HG03097 (cell line): ENCODE measurements at regions not wholly inside any gene's neighbourhood (a gene's known extent, or its start where the extent isn't known, plus 50 kb on each side); places are given as distances from the start of the nearest gene placed in this dataset.

Experiments used
- ATAC-seq: cut with Tn5 transposase; IDR thresholded peaks from one replicate; pipeline ENCODE4 v1.9.1; 2021; ENCODE audit not compliant: unreplicated experiment, low FRiP score

DNA sequence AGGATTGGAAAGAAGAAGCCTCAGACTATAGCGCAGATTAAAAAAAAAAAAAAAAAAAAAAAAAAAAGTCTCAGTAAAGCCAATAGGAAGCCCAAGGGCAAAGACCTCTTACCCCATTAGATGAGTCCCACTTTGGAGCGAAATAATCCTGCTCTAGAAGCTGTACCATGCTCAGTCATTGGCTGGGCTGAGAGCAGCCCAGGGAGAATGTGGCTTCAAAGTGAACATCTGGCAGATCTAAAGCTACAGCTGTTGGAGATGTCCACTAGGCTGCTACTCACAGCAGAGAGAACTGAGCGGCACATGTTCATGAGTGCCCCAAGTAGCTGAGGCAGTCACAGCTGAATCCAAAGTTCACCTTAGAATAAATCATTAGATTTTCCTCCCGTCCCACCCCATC lies 560.9 kb downstream of the MED13L start:
- ATAC-seq, result no peak

DNA sequence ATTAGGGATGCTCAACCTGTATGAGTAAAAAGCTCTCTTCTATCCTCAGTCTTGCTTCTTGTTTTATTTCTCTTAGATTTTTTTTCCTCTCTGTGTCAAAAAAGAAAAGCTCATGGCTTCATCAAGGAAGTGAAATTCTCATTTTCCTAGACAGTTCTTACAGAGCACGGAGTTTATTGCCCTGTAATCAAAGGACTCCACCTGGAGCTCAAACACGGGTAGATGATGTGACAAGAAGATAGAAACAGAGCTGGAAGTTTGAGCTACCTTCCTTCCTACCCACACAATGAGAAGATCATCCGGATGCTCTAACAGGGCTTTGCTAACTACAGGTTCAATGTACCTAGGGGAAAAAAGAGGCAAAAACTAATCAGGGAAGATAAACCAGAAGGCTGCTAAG lies 564.8 kb downstream of the MED13L start:
- ATAC-seq, result no peak

DNA sequence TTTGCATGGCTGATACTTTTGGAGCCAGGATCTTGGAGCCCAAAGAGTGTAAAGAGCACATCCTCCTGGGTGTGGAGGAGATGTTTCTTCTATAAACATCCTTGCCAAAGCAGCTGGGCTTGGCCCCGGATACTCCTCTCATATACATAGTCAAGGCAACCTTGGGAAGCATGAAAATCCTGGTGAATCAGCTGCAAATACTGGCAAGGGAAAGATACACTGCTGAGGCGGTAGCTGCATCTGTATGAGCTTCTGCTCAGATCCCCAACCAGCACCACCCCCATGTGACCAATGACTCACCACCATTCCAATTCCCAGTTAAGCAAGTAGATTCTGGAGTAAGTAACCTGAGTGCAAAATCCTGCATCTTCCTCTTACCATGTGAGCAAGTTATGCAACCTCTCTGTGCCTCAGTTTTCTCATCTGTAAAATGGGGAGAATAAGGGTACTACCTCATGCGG lies 567.4 kb downstream of the MED13L start:
- ATAC-seq, result no peak

DNA sequence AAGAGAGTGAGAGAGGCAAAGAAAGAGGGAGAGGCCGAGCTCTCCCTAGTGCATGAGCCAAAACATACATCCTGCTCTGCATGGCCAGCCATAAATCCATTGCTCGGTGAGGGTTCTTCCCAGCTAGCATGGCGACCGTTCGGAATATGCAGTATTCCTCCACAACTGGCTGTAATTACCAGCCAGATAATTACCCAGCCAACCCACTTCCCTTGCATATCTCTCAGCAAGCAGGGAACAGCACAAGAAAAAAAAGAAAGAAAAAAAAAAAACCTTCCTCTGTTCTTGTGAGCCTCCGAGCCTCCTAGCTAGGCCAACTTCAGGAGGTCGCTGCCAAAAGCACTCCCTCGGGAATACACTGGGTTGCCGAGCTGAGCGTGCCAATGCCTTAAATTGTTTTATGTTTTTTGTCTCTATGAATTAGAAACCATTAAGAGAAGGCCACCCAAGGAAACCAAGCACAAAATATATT lies 567.9 kb downstream of the MED13L start:
- ATAC-seq, result no peak

DNA sequence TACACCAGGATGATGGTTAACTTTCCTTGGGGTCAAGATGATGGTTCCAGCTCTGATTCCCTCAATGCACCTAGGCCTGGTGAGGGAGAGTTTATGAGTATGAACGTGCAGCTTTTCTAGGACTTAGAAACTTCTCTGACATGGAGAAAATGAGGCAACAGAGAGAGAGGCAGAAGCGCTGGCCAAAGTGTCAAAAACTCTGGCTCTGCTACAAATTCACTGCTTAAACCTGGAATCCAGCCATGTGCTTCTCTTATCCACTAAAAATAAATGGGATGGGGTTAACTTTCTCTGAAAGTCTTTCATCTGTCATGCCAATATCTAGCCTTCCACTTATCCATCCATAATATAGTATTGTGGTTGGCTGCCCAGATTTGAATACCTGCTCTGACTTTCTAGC lies 568.7 kb downstream of the MED13L start:
- ATAC-seq, result no peak

DNA sequence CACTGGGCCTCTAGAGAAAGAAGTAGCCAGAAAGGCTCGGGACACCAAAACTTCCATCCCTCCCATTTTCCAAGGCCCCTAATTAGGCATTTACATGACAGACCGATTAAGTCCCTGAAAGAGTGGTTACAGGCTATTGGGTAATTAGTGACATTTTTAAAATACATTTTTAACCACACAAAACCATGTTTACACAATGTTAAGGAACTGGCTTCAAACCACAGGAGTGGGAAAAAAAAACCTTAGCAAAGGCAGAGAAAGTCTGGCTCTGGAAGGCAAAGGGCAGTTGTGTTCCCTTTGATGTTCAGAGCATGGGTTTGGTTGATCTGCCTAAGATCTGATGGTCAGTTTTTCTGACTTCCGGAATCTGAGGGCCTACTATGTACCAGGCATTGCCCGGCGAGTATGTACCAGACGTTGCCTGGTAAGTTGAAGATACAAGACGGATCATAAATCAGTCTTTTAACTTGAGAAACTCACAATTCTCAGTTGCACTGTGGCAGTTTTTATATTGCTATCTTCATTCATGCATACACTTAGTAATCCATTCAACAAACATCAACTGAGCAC lies 576.5 kb downstream of the MED13L start:
- ATAC-seq, result no peak

DNA sequence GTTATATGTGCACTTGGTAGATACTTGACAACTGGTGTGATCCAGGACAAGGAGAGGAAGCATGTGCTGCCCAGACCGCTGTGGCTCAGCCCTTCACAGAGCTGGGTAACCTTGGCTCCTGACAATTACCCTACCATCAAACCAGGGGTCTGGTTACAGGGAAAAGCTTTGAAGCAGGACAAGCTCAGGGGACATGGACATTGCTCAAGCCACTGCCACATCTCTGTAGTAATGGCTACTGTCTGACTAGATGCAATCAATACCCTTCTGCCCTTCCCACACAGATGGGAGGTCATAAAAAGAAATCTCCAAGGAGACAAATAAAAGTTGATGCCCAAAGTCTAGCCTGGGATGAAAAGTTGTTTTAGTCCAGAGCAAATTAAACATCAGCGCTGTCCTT lies 577.4 kb downstream of the MED13L start:
- ATAC-seq, result no peak

DNA sequence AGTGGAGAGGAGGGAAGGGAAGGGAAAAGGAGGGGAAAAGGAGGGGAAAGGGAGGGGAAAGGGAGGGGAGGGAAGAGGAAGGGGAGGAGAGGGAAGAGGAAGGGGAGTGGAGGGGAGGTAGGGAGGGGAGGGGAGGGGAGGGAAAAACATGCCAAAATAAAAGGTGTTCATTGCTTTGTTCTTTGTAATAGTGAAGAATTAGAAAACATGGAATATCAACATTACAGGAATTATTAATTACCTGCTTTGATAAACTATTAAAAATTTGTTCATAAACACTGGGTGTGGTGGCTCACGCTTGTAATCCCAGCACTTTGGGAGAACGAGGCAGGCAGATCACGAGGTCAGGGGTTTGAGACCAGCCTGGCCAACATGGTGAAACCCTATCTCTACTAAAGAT lies 579.2 kb downstream of the MED13L start:
- no peak for ATAC-seq

DNA sequence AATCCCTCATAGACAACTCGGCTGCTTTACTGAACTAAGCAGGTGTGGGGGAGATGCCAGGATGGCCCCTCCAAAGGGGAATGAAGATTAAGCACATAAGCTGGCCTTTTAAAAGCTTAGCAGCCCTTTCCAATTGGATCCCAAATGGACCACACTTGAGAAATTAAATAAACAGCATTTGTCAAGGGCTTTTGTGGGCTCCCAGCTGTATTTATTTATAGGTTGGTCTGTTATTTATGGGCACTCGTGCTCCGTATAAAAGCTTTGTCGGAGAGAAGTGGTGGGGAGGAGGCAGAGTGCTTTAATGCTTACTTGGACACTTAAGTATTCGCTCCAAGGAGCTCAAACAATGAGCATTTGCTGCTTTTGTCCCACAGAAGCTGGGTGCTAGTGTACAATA lies 580.2 kb downstream of the MED13L start:
- no peak for ATAC-seq

DNA sequence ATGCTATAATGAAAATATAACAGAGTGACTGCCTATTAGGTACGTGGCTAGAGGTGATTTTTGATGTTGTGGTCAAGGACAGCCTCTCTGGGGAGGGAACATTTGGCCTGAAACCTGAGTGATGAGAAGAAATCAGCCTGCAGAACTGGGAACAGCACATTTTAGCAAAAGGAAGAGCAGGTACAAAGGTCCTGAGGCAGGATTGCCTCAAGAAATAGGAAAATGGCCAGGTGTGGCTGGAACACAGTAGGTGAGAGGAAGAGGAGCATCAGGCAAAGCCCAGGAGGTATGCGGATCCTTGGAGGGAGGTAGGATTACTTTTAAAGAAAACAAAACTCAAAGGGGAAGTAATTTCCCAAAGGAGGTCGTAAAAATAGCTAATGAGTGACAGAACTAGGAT lies 582.9 kb downstream of the MED13L start:
- ATAC-seq, result no peak

DNA sequence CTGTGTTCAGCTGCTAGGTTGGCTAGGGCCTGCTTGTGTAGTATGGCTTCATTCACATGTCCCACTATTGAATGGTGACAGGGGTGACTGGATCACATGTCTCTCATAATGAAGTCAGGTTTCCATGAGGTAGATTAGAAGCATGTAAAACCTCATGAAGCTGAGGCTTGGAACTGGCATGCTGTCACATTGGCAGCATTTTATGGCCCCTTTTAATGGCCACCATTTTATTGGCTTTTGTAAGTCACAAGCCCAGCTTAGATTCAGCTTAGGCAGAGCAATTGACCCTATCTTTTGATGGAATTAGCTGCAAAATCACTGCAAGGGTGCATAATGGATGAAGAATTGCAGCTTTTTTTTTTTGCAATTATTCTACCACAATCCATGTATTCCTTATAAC lies 583.5 kb downstream of the MED13L start:
- ATAC-seq, result no peak

DNA sequence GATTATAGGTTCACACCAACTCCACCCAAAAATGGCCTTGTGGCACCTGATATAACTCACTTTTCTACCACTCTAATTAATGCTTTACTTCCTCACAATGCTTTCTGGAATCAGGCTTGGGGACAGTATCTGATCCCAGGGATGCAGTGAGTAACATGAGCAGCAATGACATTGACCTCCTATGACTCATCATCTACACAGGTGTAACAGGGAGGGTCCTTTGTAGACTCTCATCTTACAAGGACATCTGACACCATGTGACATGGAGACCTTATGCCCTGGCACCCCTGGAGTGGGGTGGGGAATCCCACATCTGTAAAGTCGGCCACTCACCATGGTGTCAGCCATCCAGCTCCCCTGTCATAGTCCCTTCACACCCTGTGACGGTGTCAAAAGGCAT lies 586.4 kb downstream of the MED13L start:
- ATAC-seq, result no peak

DNA sequence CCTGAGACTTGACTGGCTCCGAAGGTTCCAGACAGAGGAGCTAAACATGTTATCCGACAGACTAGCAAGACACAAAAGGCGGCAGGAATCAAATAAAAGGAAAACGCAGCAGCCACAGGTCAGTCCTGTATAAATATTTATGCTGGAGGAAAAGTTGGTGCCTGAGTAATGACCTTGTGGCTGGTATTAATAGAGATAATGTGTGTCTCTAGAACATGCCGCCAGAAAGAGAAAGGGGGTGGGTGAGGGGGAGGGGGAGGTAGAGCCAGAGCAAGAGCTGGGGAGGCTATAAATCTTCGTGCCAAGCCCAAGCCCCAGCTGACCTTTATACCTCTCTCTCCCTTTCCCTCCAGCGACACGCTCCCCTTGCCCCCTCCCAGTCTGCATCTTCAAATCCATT lies 590.4 kb downstream of the MED13L start:
- ATAC-seq, result no peak

DNA sequence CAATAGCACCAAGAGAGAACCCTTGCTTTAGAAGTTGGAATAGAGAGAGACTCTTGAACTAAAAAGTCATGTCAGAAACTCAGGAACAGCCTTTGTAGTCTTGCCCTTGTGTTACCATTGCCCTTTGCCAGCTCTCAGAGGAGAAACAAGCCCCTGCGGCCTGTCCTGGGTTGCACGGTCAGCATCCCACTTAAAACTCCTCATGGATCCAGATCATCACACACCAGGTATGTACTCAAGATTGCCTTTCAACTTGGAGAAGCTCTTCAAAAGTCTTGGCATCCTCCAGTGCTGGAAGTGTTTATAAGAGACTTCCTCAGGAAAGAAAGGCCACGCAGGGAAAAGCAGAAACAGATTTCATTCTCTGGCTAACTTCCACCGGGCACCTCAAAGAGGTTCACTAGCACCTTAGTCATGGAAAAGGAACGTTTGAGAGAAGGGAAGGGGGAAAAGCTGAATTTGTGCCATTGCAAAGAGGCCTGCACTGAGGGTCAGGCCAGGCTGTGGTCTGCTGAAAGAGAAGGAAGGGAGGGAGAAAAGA lies 594.2 kb downstream of the MED13L start:
- ATAC-seq, result no peak

DNA sequence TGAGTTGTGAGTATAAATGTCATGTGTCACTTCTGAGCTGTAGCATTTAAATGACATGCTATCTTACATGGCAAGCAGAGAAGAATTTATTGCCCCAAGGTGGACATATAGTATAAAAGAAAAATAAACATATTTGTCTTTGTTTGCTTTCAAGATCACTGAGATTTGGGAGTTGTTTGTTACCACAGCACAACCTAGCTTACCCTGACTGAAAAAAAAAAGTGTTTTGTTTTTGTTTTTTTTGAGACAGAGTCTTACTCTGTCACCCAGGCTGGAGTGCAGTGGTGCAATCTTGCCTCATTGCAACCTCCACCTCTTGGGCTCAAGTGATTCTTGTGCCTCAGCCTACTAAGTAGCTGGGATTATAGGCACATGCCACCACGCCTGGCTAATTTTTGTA lies 596.5 kb downstream of the MED13L start:
- no peak for ATAC-seq

DNA sequence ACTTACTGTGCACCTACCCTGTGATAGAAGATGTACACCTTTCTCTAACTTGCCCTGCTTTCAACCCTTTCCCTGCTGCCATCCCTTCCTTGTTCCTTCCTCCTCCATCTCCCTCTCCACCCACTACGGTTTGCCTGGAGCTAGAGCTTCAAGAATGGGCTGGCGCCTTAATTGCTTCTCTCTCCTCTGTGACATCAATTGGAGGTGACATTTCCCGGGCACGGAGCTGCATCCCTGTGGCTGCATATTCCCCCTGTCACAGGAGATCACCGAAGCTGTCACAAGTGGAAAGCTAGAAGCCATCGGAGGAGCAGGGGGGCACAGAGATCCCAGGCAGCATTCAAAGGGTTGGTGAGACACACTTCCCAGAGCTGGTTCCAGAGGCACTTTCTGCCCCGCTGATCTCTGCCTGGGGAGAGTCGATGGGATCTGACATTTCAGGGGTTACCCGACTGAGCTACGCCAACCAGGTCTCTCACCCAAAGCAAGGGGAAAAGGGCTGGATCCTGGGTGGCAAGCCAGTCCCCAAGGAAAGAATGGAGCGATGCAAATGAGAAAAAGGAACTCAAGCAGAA lies 604.9 kb downstream of the MED13L start:
- no peak for ATAC-seq

DNA sequence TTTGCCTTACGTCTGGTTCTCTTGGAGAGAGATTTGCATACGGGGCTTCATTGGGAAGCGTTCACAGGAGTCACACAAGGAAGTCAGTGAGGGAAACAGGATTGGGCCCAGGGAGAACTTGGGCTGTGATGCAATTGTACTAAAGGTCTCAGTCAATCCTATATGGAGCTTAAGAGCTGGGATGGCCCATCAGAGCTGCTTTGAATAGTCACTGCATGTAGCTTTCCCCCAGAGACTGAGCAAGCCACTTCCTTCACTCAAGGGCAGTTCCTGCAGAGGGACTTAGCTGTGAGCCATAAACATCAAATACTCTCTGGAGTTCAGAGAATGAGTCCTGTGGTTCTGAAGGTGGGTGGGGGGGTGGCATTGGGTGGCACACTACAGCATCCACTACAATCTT lies 605.4 kb downstream of the MED13L start:
- no peak for ATAC-seq

DNA sequence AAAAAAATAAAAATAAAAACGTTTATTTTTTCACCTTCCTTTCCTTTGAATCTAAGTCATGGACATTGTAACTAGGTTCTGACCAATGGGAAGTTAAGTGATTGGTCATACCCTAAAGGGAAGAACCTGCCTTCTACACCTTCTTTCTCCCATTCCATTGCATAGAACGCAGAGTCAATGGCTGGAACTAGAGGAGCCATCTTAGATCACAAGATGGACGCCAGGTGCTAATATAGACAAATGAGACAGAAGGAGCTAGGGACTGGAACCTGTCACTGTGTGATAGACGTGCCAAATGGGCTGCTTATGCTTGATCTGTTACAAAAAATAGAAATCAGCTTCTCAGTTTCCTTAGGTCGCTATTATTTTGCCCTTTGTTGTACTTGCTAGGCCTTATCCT lies 606.6 kb downstream of the MED13L start:
- no peak for ATAC-seq

DNA sequence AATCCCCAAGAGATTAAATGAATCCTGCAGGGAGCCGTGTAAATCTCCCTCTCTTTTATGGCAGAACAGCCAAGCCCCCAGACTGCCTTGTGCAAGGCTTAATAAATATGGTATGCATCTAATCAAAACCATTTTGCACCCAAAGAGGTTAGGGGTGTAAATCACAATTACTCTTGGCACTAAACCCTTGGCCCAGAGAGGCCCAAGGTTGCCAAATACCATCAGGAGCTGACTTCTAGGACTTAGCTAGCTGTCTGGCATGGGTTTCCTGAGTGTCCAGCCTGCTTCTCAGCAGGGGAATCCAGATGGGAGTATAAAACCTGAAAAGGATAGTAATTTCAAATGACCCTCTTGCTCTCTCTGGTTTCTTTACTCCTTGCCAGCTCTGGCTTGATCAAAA lies 610.4 kb downstream of the MED13L start:
- no peak for ATAC-seq

DNA sequence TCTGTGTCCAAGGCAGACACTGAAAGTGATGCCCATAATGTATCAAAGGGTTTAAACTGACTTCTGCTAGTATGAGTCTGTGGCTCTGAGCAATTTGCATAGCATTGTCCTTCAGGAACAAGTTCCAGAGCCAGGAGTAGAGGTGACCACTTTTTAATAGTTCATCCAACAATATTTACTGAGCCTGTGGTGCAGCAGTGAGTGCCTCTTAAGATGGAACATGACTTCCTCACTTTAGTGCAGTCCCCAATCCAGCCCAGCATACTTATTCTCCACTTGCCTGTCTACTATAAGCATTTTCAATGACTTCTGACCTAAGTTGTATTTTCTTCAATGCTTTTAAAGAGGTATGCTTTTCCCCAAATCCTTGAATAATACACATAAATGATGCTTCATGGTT lies 611.3 kb downstream of the MED13L start:
- ATAC-seq, result no peak

DNA sequence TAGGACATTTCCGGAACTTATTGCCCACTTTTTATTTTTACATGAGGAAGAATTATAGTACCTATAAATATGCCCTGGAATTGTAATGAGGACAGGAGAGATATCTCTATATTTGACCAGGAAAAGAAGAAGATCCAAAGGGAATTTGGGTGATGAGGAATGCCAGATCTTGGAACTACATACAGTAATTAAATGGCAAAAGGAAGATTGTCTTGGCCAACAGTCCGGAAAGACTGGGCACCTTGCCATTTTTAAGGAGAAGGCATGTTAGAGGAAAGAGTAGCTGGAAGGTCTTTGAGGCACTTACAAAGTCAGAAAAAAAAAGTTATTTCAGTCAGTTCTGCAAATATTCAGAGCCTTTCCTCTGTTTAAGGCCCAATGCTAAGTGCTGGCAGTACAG lies 616.4 kb downstream of the MED13L start:
- no peak for ATAC-seq

DNA sequence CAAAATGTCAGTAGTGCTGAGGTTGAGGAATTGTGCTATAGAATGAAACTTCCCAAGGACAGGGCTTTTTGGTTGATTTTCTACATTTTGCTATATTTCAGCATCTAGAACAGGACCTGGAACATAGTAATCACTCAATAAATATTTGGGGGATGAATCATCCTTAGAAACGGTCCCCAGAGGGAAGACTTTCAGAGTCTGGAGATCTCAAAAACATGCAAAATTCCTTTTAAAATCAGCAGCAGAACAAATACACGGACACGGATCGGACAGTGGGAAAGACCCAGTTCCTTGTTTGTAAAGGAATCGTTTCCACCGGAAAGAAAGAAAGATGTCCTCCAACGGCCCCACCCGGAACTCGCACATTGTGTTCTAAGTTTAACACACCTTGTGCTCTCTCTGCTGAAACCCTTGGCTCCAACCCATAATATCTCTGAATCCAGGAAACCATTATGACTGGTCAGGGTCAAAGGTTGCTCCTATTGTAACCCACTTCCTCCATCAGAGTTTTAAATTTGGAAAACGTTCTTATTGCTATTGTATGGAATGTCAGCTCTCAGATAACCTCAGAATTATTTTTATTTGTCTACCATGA lies 617.2 kb downstream of the MED13L start:
- no peak for ATAC-seq
